Retinal pigment epithelial cell (primary cell): ENCODE measurements at regions not wholly inside any gene's neighbourhood (a gene's known extent, or its start where the extent isn't known, plus 50 kb on each side); places are given as distances from the start of the nearest gene placed in this dataset.

Experiments used
- DNase-seq: peaks from one replicate; pipeline ENCODE4 v3.0.0-alpha.2; 2010; ENCODE audit warnings: low read depth
- H3K4me3 ChIP-seq: 2 replicates; pipeline ENCODE4 v1.5.1; 2011; ENCODE audit warnings: mild to moderate bottlenecking, low read length, control low read depth, moderate library complexity
- TF ChIP-seq, protein P1 (sequence below): conservative IDR thresholded peaks from 2 replicates; pipeline ENCODE4 v1.5.1; 2011; ENCODE audit warnings: low read depth, low read length, control low read depth, inconsistent platforms

DNA sequence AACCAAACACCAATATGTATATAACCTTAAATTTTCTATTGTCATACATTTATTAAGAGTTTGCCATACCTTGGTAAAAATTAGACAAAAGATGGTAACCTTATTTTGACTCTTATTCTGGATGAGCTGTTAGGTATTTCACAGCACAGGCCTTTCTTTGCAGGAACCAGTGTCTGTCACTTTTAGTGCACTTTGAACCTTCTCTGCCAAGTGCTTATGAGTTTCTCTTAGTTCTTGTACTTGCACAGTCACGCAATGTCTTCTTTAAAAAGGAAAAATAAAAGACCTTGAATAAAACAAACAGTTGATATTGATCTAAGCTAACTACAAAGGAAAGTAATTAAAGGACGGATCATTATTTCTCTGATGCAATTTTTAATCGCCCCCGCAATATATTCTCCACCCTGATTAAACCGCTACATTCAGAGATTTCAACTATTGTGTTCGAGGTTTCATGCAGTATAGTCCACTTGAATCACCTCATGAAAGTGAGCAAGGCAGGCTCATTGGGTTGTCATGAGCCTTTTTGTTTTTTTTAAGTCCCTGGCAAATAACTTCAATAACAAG, 534.5 kb downstream of the KLF5 start:
- TF ChIP-seq, protein P1, sequence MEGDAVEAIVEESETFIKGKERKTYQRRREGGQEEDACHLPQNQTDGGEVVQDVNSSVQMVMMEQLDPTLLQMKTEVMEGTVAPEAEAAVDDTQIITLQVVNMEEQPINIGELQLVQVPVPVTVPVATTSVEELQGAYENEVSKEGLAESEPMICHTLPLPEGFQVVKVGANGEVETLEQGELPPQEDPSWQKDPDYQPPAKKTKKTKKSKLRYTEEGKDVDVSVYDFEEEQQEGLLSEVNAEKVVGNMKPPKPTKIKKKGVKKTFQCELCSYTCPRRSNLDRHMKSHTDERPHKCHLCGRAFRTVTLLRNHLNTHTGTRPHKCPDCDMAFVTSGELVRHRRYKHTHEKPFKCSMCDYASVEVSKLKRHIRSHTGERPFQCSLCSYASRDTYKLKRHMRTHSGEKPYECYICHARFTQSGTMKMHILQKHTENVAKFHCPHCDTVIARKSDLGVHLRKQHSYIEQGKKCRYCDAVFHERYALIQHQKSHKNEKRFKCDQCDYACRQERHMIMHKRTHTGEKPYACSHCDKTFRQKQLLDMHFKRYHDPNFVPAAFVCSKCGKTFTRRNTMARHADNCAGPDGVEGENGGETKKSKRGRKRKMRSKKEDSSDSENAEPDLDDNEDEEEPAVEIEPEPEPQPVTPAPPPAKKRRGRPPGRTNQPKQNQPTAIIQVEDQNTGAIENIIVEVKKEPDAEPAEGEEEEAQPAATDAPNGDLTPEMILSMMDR: no peak
- DNase-seq: no peak
- no peak overlapping the region for H3K4me3 ChIP-seq

DNA sequence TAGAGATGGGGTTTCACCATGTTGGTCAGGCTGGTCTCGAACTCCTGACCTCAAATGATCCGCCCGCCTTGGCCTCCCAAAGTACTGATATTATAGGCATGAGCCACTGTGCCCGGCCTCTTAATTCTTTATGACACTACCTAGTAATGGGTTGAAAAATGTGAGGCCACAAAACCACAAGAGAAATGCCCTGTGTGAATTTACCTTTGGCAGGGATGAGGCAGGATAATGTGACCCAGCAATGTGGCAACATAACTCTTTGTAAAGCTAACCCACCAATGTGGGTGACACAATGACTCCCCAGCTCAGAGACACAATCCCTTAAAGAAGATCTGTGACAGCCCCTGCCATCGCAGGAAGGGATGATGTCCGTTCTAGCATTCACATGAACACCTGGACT, 533.1 kb downstream of the KLF5 start:
- no peak for DNase-seq
- H3K4me3 ChIP-seq: no peak overlapping the region
- TF ChIP-seq, protein P1: no peak

- no peak overlapping the region for H3K4me3 ChIP-seq
- DNase-seq: no peak
- TF ChIP-seq, protein P1: no peak
These were observed 532.0 kb downstream of the KLF5 start for GRCh38 chr13:73590795-73591194.

- DNase-seq: no peak
- TF ChIP-seq, protein P1: no peak
- H3K4me3 ChIP-seq: no peak overlapping the region
These were observed 526.4 kb downstream of the KLF5 start for GRCh38 chr13:73585236-73585635.

- TF ChIP-seq, protein P1: no peak
- DNase-seq: no peak
- no peak overlapping the region for H3K4me3 ChIP-seq
These were observed 524.5 kb downstream of the KLF5 start for GRCh38 chr13:73583331-73583730.

GRCh38 chr13:73580513-73581267, 521.9 kb downstream of the KLF5 start:
- TF ChIP-seq, protein P1: no peak
- no peak overlapping the region for H3K4me3 ChIP-seq
- no peak for DNase-seq
